ENCODE measurements at regions not wholly inside any gene's neighbourhood (a gene's known extent, or its start where the extent isn't known, plus 50 kb on each side); places are given as distances from the start of the nearest gene placed in this dataset.

DNA sequence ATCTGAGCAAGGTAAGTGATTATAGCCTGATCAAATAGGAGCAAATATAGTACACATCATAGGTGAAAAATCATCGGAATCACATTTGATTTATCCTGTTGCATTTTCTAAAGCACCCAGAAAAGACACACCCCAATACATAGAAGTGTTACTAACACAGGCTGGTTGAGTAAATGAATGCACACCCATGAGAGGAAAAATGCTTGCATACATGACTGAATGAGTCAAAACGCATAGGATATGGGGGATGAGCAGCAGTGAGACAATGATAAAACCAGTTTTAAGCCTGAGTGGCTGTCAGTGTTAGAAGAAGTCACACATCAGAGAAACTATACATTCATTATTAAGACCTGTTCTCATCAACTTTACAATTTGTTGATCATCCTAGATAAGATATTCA, 449.6 kb upstream of the CDH20 start:
- TF ChIP-seq, protein P1, sequence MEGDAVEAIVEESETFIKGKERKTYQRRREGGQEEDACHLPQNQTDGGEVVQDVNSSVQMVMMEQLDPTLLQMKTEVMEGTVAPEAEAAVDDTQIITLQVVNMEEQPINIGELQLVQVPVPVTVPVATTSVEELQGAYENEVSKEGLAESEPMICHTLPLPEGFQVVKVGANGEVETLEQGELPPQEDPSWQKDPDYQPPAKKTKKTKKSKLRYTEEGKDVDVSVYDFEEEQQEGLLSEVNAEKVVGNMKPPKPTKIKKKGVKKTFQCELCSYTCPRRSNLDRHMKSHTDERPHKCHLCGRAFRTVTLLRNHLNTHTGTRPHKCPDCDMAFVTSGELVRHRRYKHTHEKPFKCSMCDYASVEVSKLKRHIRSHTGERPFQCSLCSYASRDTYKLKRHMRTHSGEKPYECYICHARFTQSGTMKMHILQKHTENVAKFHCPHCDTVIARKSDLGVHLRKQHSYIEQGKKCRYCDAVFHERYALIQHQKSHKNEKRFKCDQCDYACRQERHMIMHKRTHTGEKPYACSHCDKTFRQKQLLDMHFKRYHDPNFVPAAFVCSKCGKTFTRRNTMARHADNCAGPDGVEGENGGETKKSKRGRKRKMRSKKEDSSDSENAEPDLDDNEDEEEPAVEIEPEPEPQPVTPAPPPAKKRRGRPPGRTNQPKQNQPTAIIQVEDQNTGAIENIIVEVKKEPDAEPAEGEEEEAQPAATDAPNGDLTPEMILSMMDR (IDR thresholded peaks at IDR 0.05; ENCODE audit: insufficient read depth, low read length, missing control alignments) = no peak
- no peak for DNase-seq (ENCODE audit: low read depth, low spot score)
- H3K4me3 ChIP-seq (ENCODE audit: low read depth, low read length) = no peak overlapping the region
- ChIA-PET CTCF (no interaction called here), POLR2A (no interaction called here)

DNA sequence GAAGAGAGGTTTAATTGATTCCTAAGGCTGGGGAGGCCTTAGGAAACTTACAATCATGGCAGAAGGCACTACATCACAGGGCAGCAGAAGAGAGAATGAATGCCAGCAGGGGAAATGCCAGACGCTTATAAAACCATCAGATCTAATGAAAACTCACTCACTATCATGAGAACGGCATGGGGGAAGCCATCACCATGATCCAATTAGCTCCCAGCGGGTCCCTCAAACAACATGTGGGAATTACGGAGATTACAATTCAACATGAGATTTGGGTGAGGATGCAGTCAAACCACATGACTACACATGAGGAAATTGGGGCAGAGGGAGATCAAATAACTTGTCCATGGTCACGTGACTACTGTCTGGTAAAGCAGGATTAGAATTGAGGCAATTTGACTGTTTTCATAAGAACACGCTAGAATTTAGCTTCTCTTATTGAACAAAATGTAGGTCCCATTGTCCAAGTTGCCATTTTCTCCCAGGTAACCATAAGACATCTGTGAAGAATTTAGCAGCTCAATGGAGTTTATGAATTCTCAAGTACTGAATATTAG, 445.1 kb upstream of the CDH20 start:
- POLR2A ChIA-PET = no interaction called here
- CTCF ChIA-PET = no interaction called here
- no peak overlapping the region for H3K4me3 ChIP-seq (ENCODE audit: low read depth, low read length)
- DNase-seq (ENCODE audit: low read depth, low spot score) = no peak
- TF ChIP-seq, protein P1 (IDR thresholded peaks at IDR 0.05; ENCODE audit: insufficient read depth, low read length, missing control alignments) = no peak

DNA sequence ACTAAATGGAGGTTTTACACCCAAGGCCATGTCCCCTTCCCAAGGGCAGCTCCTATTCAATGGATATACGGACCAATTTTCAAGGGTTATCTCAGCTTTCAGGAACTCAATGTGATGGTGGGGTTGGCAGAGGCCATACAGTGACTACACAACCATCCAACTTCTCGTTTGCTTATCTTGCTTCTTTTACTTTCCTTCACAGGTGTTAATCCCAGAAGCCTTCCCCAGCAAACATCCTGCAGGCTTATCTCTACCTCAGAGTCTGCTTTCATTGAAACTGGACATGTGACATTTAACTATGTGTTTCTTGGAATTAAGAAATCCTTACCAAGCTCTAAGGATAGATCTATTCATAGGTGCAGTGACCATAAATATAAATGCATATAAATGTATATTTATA, 443.8 kb upstream of the CDH20 start:
- DNase-seq (ENCODE audit: low read depth, low spot score) = no peak
- TF ChIP-seq, protein P1 (IDR thresholded peaks at IDR 0.05; ENCODE audit: insufficient read depth, low read length, missing control alignments) = no peak
- ChIA-PET POLR2A (no interaction called here), CTCF (no interaction called here)
- H3K4me3 ChIP-seq (ENCODE audit: low read depth, low read length) = no peak overlapping the region

DNA sequence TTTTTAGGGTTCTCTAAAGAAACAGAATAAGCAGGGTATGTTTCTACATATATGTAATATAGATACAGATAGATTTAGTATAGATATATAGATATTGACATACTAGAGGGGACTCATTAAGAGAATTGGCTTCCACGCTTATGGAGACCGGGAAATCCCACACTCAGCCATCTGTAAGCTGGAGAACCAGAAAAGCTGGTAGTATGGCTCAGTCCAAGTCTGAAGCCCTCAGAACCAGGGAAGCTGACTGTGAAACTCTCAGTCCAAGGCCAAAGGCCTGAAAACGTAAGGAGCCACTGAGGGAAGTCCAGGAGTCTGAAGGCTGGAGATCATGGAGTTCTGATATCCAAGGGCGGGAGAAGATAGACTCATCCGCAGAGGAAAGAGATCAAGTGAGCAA, 441.3 kb upstream of the CDH20 start:
- no peak for DNase-seq (ENCODE audit: low read depth, low spot score)
- H3K4me3 ChIP-seq (ENCODE audit: low read depth, low read length) = no peak overlapping the region
- CTCF ChIA-PET = no interaction called here
- POLR2A ChIA-PET = no interaction called here
- TF ChIP-seq, protein P1 (IDR thresholded peaks at IDR 0.05; ENCODE audit: insufficient read depth, low read length, missing control alignments) = no peak

DNA sequence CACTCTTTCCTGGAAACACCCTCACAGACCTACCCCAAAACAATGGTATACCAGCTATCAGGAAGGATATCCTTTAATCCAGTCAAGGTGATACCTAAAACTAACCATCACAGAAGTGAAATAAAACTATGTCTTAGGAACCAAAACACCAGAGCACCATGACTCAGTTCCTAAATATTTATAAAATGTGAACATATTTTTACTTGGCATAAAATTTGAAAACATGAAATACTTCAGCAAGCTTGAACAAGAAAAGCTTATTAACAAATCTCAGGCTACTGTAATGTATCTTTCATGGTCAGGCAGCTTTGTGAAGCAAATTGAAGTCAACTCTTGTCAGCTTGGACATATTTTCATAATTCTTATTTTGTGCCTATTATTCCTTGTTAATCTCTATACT, 440.8 kb upstream of the CDH20 start:
- ChIA-PET POLR2A (interaction anchor here (0.7 kb wide), 1 partner anchor 138 kb away, joined by 3 read pairs; no protein-coding TSS in a partner anchor), CTCF (no interaction called here)
- no peak for DNase-seq (ENCODE audit: low read depth, low spot score)
- TF ChIP-seq, protein P1 (IDR thresholded peaks at IDR 0.05; ENCODE audit: insufficient read depth, low read length, missing control alignments) = no peak
- H3K4me3 ChIP-seq (ENCODE audit: low read depth, low read length) = no peak overlapping the region

DNA sequence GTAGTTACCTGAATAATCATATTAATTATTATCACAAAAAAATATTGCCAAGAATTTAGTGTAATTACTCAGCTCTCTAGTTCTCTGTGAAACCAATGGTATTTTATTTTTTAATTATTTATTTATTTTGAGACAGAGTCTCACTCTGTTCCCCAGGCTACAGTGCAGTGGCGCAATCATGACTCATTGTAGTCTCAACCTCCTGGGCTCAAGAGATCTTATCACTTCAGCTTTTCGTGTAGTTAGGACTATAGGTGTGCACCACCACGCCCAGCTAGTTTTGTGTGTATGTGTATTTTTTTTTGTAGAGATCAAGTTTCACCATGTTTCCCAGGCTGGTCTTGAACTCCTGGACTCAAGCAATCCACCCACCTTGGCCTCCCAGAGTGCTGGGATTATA, 440.4 kb upstream of the CDH20 start:
- CTCF ChIA-PET = no interaction called here
- no peak for DNase-seq (ENCODE audit: low read depth, low spot score)

More for the DNA sequence above, 440.4 kb upstream of the CDH20 start:
- POLR2A ChIA-PET = interaction anchor here (0.7 kb wide), 1 partner anchor 138 kb away, joined by 3 read pairs; no protein-coding TSS in a partner anchor
- TF ChIP-seq, protein P1 (IDR thresholded peaks at IDR 0.05; ENCODE audit: insufficient read depth, low read length, missing control alignments) = no peak
- H3K4me3 ChIP-seq (ENCODE audit: low read depth, low read length) = no peak overlapping the region

All from AG04449 (cell line).